RWPE2 (cell line): ENCODE measurements at regions not wholly inside any gene's neighbourhood (a gene's known extent, or its start where the extent isn't known, plus 50 kb on each side); places are given as distances from the start of the nearest gene placed in this dataset.
"Not testable (repeated sequence)": the region's sequence is repeated elsewhere in the genome, so short reads cannot be mapped to it uniquely, and the experiment has no call there.

Source experiments
- ATAC-seq: fragments of 200-7000 bp; cut with Tn5 transposase; 3 replicates; pipeline ENCODE4 v1.9.1; 2021; ENCODE audit warnings: low read depth
- DNase-seq: peaks from one replicate; pipeline ENCODE4 v3.0.0-alpha.2; 2020; ENCODE audit warnings: low spot score
- H3K27ac ChIP-seq: fragments of 450-650 bp; 2 replicates; pipeline ENCODE4 v1.5.1; 2017; ENCODE audit warnings: mild to moderate bottlenecking; ENCODE audit not compliant: poor library complexity, severe bottlenecking
- H3K27me3 ChIP-seq: fragments of 250-450 bp; sonication (Bioruptor Pico); 2 replicates; pipeline ENCODE4 v1.5.1; 2021; ENCODE audit warnings: mild to moderate bottlenecking, moderate library complexity; ENCODE audit not compliant: insufficient read depth, poor library complexity, severe bottlenecking
- H3K36me3 ChIP-seq: fragments of 250-450 bp; sonication (Bioruptor Pico); 2 replicates; pipeline ENCODE4 v1.5.1; 2020; ENCODE audit warnings: low read depth, mild to moderate bottlenecking, moderate library complexity
- H3K4me1 ChIP-seq: fragments of 250-450 bp; sonication (Bioruptor Pico); 2 replicates; pipeline ENCODE4 v1.5.1; 2021; ENCODE audit warnings: mild to moderate bottlenecking, moderate library complexity; ENCODE audit not compliant: insufficient read depth, poor library complexity, severe bottlenecking
- H3K4me3 ChIP-seq: fragments of 250-450 bp; sonication (Bioruptor Pico); 2 replicates; pipeline ENCODE4 v1.5.1; 2021; ENCODE audit warnings: mild to moderate bottlenecking, moderate library complexity; ENCODE audit not compliant: severe bottlenecking
- H3K9me3 ChIP-seq: fragments of 250-450 bp; sonication (Bioruptor Pico); 2 replicates; pipeline ENCODE4 v1.5.1; 2021; ENCODE audit warnings: mild to moderate bottlenecking, moderate library complexity; ENCODE audit not compliant: severe bottlenecking
- TF ChIP-seq, protein P1 (sequence below): fragments of 450-650 bp; IDR thresholded peaks from one replicate; pipeline ENCODE4 v1.5.1; 2017; ENCODE audit warnings: mild to moderate bottlenecking, moderate library complexity; ENCODE audit not compliant: poor library complexity, severe bottlenecking

DNA sequence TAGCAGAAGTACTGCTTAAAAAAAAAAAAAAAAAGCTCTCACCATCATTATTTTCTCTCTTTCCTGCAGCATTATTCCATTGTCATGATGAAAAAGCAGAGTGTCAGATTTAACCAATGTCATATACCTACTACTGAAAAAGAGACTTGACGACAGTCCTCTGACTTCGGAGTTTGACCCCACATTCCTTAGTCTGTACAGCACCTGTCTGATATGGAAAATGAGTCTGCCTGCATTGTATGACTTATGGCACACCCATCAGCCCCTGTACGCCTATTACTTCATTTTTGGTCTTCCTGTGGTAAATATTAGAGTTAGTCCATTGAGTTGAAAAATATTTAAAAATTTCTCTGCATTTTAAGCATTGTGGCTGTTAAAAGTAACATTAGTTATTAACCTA lies 54.5 kb upstream of the NOX4 start:
- Histone ChIP-seq H3K9me3 (no peaks in the 10 kb centered on the region), H3K27me3 (no peaks in the 10 kb centered on the region), H3K27ac (no peak overlapping the region), H3K4me3 (no peak overlapping the region), H3K4me1 (no peaks in the 10 kb centered on the region), H3K36me3 (no peaks in the 10 kb centered on the region)
- TF ChIP-seq, protein P1, sequence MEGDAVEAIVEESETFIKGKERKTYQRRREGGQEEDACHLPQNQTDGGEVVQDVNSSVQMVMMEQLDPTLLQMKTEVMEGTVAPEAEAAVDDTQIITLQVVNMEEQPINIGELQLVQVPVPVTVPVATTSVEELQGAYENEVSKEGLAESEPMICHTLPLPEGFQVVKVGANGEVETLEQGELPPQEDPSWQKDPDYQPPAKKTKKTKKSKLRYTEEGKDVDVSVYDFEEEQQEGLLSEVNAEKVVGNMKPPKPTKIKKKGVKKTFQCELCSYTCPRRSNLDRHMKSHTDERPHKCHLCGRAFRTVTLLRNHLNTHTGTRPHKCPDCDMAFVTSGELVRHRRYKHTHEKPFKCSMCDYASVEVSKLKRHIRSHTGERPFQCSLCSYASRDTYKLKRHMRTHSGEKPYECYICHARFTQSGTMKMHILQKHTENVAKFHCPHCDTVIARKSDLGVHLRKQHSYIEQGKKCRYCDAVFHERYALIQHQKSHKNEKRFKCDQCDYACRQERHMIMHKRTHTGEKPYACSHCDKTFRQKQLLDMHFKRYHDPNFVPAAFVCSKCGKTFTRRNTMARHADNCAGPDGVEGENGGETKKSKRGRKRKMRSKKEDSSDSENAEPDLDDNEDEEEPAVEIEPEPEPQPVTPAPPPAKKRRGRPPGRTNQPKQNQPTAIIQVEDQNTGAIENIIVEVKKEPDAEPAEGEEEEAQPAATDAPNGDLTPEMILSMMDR = no peak
- ATAC-seq (no peak), DNase-seq (no peak)

- not testable (repeated sequence) for H3K4me3 ChIP-seq, DNase-seq, ATAC-seq, H3K9me3 ChIP-seq, H3K36me3 ChIP-seq, H3K27me3 ChIP-seq, H3K27ac ChIP-seq, H3K4me1 ChIP-seq
Observed at GRCh38 chr11:89555781-89556180, 64.6 kb upstream of the NOX4 start.

DNA sequence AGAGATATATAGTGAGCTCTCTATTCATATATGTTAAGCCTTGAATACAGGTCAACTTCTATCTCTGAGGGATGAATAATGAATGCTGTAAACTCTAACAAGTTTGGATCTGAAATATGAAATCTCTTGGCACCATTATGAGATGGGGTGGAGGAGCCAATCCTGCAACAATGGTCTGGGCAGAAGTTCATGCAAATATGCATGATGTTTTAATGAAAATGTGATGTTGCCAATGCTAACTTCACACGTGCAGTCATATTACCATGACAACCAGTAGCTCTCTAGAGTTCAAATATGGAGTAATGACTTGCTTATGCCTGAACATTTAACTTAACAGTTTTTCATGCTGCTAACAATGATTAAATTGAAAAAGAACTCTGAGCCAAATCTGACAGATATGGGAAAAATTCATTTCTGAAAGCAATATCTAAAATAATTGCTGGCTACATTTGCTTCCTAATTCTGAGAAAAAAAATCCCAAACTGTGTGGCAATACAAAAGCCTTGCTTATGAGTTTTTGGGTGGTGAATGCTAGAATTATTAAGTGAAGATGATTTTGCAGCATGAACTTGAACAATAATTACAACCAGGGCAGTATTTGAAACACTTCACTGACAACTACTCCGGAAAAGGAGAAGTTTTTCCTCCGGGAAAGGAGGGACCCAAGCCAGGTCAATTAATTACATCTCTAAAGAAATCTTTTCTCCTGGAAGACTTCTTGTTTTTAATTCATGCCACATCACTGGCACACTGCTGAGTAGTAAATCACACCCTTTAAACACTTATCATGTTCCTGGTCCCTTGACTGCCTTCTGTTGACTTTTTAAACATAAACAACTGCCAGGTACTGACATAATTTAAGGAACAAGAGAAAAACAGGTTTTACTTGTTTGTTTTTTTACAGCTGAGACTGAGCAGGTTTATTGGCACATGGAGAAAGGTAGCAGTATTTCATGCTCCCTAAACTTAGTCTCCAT lies 65.8 kb upstream of the NOX4 start:
- H3K27me3 ChIP-seq, H3K27ac ChIP-seq, DNase-seq, H3K4me1 ChIP-seq, H3K36me3 ChIP-seq, H3K4me3 ChIP-seq, ATAC-seq, H3K9me3 ChIP-seq: not testable (repeated sequence)

- not testable (repeated sequence) for ATAC-seq, H3K9me3 ChIP-seq
Observed at GRCh38 chr11:89560598-89560997, 69.4 kb upstream of the NOX4 start.

DNA sequence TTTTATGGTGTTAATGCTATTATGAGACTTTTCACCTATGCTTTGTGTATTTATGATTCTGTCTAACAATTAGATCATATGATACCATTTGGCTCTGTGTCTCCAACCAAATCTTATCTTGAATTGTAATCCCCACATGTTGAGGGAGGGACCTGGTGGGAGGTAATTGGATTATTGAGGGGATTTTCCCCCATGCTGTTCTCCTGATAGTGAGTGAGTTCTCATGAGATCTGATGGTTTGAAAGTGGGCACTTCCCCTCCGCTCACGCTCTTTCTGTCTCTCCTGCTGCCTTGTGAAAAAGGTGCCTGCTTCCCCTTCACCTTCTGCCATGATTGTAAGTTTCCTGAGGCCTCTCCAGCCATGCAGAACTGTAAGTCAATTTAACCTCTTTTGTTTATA lies 71.6 kb upstream of the NOX4 start:
- DNase-seq, H3K4me1 ChIP-seq, ATAC-seq, H3K27ac ChIP-seq, H3K27me3 ChIP-seq, H3K9me3 ChIP-seq, H3K36me3 ChIP-seq, H3K4me3 ChIP-seq: not testable (repeated sequence)

More at GRCh38 chr11:89560598-89560997, 69.4 kb upstream of the NOX4 start:
- H3K4me1 ChIP-seq, H3K27ac ChIP-seq, H3K4me3 ChIP-seq, H3K36me3 ChIP-seq, H3K27me3 ChIP-seq, DNase-seq: not testable (repeated sequence)

DNA sequence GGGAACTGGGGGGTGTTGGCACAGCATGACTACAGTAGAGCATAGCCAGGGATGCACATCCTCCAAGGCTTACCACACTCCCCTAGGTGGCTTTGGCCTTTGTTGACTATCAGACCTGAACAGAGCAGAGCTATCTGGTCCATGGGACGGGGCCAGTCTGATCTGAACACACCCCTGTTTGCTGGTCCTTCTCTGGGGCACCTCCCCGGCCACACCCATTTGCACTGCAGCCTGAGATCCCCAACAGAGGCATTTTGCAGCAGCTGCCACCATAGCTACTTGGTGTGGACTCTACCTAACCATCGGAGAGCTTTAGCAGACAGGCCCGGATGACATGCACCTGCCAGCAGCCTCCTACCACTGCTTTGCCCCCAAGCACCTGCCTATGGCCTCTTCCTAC lies 75.8 kb upstream of the NOX4 start:
- no peak for ATAC-seq
- no peaks in the 10 kb centered on the region for H3K27me3 ChIP-seq

DNA sequence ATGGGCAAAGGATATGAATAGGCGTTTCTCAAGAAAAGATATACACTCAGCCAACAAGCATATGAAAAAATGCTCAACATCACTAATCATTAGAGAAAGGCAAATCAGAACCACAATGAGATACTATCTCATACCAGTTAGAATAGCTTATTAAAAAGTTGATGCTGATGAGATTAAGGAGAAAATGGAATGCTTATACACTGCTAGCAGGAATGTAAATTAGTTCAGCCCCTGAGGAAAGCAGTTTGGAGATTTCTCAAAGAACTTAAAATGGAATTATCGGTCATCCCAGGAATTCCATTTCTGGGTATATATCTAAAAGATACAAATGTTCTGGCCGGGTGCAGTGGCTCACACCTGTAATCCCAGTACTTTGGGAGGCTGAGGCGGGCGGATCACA lies 78.2 kb upstream of the NOX4 start:
- not testable (repeated sequence) for ATAC-seq, H3K4me3 ChIP-seq, H3K27ac ChIP-seq, H3K9me3 ChIP-seq, H3K36me3 ChIP-seq, H3K27me3 ChIP-seq, DNase-seq, H3K4me1 ChIP-seq

More for the DNA sequence above, 75.8 kb upstream of the NOX4 start:
- TF ChIP-seq, protein P1 = no peak
- no peaks in the 10 kb centered on the region for H3K36me3 ChIP-seq
- no peak overlapping the region for H3K4me3 ChIP-seq
- H3K27ac ChIP-seq = no peak overlapping the region
- no peaks in the 10 kb centered on the region for H3K4me1 ChIP-seq
- no peaks in the 10 kb centered on the region for H3K9me3 ChIP-seq
- no peak for DNase-seq

DNA sequence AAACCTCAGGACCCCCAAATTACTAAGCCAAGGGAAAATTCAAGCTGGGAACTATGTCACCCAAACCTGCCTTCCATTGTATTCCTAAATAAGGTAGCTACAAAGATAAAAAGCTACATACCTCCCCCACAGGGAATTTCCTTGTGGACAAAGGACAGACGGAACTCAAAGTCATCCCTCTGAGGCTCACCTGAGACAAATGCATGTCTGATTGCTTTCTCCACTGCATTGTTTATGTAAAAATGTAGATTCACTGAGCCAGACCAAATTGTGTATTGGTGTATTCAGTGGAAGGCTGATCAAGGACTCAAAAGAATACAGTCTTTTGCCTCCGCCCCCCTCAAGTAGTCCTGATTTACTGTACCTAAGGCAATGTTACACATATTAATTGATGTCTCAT lies 80.5 kb upstream of the NOX4 start:
- not testable (repeated sequence) for H3K27me3 ChIP-seq, ATAC-seq, H3K4me1 ChIP-seq, H3K4me3 ChIP-seq, H3K9me3 ChIP-seq, DNase-seq, H3K27ac ChIP-seq, H3K36me3 ChIP-seq

DNA sequence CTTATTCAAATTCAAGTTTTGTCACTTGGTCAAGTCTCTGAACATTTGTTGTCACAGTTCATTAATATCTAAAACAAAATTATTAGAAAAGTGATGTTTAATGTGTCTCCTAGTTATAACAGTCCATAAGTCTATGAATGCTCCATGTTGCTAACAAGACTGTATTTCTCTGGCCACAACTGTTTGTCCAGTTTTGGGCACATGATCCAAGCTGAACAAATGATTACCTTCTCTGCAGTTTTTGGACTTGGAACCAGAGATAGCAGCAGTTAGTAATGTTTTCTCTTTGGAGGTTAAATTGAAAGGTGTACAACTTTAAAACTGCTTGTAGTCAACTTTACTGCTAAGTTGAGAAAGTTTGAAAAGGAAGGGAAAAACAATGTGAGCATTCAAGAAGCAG lies 84.7 kb upstream of the NOX4 start:
- not testable (repeated sequence) for H3K27ac ChIP-seq, H3K9me3 ChIP-seq, H3K36me3 ChIP-seq, DNase-seq, ATAC-seq, H3K27me3 ChIP-seq, H3K4me3 ChIP-seq, H3K4me1 ChIP-seq

DNA sequence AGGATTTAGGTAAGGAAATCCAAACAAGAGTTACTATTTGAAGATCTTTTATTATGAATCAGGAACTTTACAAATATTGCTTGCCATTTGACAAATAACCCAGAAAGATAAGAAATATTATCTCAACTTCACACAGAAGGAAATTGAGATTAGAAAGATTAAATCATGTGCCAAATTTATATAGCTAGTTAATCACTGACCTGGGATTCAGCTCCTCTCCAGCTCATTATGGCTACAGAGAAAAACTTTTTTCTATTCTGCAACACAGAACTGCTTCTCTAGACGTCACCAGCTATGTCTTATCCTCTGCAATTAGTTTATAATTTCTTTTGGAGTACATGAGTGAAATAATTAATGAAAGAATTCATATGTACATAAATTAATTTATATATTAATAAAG lies 86.3 kb upstream of the NOX4 start:
- H3K4me3 ChIP-seq, H3K36me3 ChIP-seq, H3K9me3 ChIP-seq, DNase-seq, ATAC-seq, H3K27ac ChIP-seq, H3K27me3 ChIP-seq, H3K4me1 ChIP-seq: not testable (repeated sequence)
